C4-2B (cell line): ENCODE measurements at regions not wholly inside any gene's neighbourhood (a gene's known extent, or its start where the extent isn't known, plus 50 kb on each side); places are given as distances from the start of the nearest gene placed in this dataset.

Experiments
- H3K27ac ChIP-seq: fragments of 450-650 bp; 2 replicates; pipeline ENCODE4 v1.5.1; 2017
- ZFX ChIP-seq: fragments of 450-650 bp; IDR thresholded peaks from 2 replicates; pipeline ENCODE4 v1.6.1; 2017
- TF ChIP-seq, protein P1 (sequence below): fragments of 450-650 bp; conservative IDR thresholded peaks from 2 replicates; pipeline ENCODE4 v1.5.1; 2017; ENCODE audit warnings: mild to moderate bottlenecking

GRCh38 chrX:39542316-39542715 is 555.4 kb downstream of the BCOR start:
- TF ChIP-seq, protein P1, sequence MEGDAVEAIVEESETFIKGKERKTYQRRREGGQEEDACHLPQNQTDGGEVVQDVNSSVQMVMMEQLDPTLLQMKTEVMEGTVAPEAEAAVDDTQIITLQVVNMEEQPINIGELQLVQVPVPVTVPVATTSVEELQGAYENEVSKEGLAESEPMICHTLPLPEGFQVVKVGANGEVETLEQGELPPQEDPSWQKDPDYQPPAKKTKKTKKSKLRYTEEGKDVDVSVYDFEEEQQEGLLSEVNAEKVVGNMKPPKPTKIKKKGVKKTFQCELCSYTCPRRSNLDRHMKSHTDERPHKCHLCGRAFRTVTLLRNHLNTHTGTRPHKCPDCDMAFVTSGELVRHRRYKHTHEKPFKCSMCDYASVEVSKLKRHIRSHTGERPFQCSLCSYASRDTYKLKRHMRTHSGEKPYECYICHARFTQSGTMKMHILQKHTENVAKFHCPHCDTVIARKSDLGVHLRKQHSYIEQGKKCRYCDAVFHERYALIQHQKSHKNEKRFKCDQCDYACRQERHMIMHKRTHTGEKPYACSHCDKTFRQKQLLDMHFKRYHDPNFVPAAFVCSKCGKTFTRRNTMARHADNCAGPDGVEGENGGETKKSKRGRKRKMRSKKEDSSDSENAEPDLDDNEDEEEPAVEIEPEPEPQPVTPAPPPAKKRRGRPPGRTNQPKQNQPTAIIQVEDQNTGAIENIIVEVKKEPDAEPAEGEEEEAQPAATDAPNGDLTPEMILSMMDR, result no peak
- no peak for TF ChIP-seq ZFX
- H3K27ac ChIP-seq, result no peak overlapping the region

DNA sequence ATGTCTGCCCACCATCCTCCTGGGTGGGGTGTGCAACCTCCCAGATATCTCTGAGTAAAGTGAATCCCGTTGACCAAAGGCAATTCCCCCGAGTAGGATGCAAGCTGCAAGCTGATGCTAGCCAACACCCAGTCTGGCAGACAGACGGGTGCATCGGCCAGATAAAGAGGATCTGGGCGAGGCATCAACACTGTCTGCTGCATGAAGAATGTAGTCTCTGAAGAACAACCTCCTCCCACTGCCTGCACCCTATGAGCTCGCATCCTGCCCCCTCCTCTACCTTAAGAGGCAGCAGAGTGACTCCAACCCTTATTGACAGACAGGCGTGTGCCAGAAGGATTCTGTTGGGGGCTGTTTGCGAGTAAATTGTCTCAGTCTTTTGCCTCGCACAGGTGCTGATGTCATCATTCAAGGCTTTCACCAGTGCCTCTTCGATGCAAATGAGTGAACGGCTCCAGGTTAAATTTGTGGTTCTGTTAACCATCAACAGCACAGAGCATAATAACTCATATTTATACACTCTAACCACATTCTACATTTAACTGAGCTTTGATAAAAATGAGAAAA is 546.9 kb downstream of the BCOR start:
- TF ChIP-seq, protein P1, result no peak
- TF ChIP-seq ZFX, result no peak

DNA sequence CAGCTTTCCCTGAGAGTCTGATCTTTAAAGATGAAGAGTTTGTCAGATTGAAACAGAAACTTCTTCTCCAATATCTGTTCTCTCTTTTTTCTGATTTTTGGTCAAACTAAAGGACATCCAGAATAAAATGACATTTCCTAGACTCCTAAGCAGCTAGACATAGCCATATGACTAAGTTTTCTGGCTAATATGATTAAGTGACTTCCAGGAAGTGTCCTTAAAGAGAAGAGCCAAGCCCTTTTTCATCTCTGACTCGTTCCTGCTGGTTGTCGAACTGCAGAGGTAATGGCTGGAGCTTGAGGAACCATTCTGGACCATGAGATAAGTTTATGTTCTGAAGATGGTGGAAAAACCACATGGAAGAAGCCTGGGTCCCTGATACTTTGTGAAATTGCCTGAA is 546.0 kb downstream of the BCOR start:
- TF ChIP-seq, protein P1, result no peak
- TF ChIP-seq ZFX, result no peak
- H3K27ac ChIP-seq, result no peak overlapping the region

More for the DNA sequence above, 546.9 kb downstream of the BCOR start:
- no peak overlapping the region for H3K27ac ChIP-seq

GRCh38 chrX:39555431-39555830 is 542.3 kb downstream of the BCOR start:
- H3K27ac ChIP-seq, result no peak overlapping the region
- TF ChIP-seq, protein P1, result no peak
- TF ChIP-seq ZFX, result no peak

GRCh38 chrX:39556056-39556455 is 541.7 kb downstream of the BCOR start:
- TF ChIP-seq, protein P1, result no peak
- TF ChIP-seq ZFX, result no peak
- no peak overlapping the region for H3K27ac ChIP-seq

GRCh38 chrX:39559229-39559628 is 538.5 kb downstream of the BCOR start:
- H3K27ac ChIP-seq, result no peak overlapping the region
- no peak for TF ChIP-seq ZFX
- TF ChIP-seq, protein P1, result no peak

- no peak overlapping the region for H3K27ac ChIP-seq
- TF ChIP-seq ZFX, result no peak
These were observed 537.5 kb downstream of the BCOR start for GRCh38 chrX:39560271-39560670.

- H3K27ac ChIP-seq, result no peak overlapping the region
- no peak for TF ChIP-seq ZFX
- TF ChIP-seq, protein P1, result no peak
These were observed 534.6 kb downstream of the BCOR start for GRCh38 chrX:39563178-39563577.
